Endothelial cell of umbilical vein (primary cell): ENCODE measurements at regions not wholly inside any gene's neighbourhood (a gene's known extent, or its start where the extent isn't known, plus 50 kb on each side); places are given as distances from the start of the nearest gene placed in this dataset.

Experiments
- BruUV-seq: library from RNA; stranded (reverse); fragments of 400-500 nt; replicated peaks from 2 replicates; lab custom pipeline; 2021; lab: Mats Ljungman, UMichigan
- CTCF ChIA-PET: fragments of 300-600, 350-600 bp; sonication (Branson Sonifier 250); formaldehyde crosslinking; loops from one replicate; lab custom pipeline; 2021; ENCODE audit warnings: antibody characterized with exemption, inconsistent platforms; lab: Charles Lee
- POLR2A ChIA-PET: fragments of 300-600, 350-600 bp; sonication (Branson Sonifier 250); formaldehyde crosslinking; loops from one replicate; lab custom pipeline; 2021; ENCODE audit warnings: antibody characterized with exemption, inconsistent platforms; lab: Charles Lee
- DNase-seq: peaks from one replicate; pipeline ENCODE4 v3.0.0-alpha.2; 2011; ENCODE audit warnings: low read depth, low spot score
- FAIRE-seq: peaks from 2 replicates; lab custom pipeline; 2011; peaks lifted over from hg19 to GRCh38; lab: Jason Lieb, UNC
- H2AFZ ChIP-seq: 2 replicates; pipeline ENCODE4 v1.6.0; 2012; ENCODE audit warnings: low read depth, low read length, control low read depth, inconsistent platforms
- H3K27ac ChIP-seq: 2 replicates; pipeline ENCODE4 v1.5.1; 2011; ENCODE audit warnings: low read depth, mild to moderate bottlenecking, control low read depth, low read length, moderate library complexity; ENCODE audit not compliant: insufficient read depth
- H3K27me3 ChIP-seq, 2 experiments: 2 replicates each; pipeline versions ENCODE4 v1.6.0 to v1.6.1; 2011; ENCODE audit warnings: low read length in 2 of 2, mixed read lengths in 1 of 2; ENCODE audit not compliant: control insufficient read depth in 2 of 2, insufficient read depth in 2 of 2
- H3K36me3 ChIP-seq, 2 experiments: 2 replicates in 1 of 2; 3 replicates in 1 of 2; pipeline ENCODE4 v1.5.1; 2011; ENCODE audit warnings: low read length in 2 of 2, mild to moderate bottlenecking in 1 of 2, moderate library complexity in 1 of 2; ENCODE audit not compliant: control insufficient read depth in 2 of 2, insufficient read depth in 2 of 2; ENCODE audit errors: extremely low read depth in 1 of 2
- H3K4me1 ChIP-seq: 3 replicates; pipeline ENCODE4 v1.5.1; 2011; ENCODE audit warnings: mild to moderate bottlenecking, low read length; ENCODE audit not compliant: control insufficient read depth, insufficient read depth; ENCODE audit errors: extremely low read depth
- H3K4me2 ChIP-seq: 2 replicates; pipeline ENCODE4 v1.6.1; 2011; ENCODE audit warnings: low read length, control low read depth, mixed read lengths; ENCODE audit not compliant: insufficient read depth
- H3K4me3 ChIP-seq, 3 experiments: fragments of 200-600 bp in 1 of 3; sonication (generic), shearing (Covaris generic) in 1 of 3; replicated peaks in 1 of 3; 2 replicates each; pipeline ENCODE4 v1.5.1; 2011 to 2016; ENCODE audit warnings: control low read depth in 3 of 3, low read length in 3 of 3, mild to moderate bottlenecking in 2 of 3, inconsistent platforms in 1 of 3, low read depth in 1 of 3, moderate library complexity in 1 of 3; ENCODE audit not compliant: insufficient read depth in 1 of 3
- H3K79me2 ChIP-seq: 2 replicates; pipeline ENCODE4 v1.6.0; 2012; ENCODE audit warnings: low read length, inconsistent platforms; ENCODE audit not compliant: control insufficient read depth, insufficient read depth
- H3K9ac ChIP-seq: replicated peaks from 2 replicates; pipeline ENCODE3; 2011; ENCODE audit warnings: low read length, control low read depth; ENCODE audit not compliant: insufficient read depth; ENCODE audit errors: extremely low read depth
- H3K9me1 ChIP-seq: replicated peaks from 3 replicates; pipeline ENCODE4 v1.6.0; 2011; ENCODE audit warnings: mild to moderate bottlenecking, low read length; ENCODE audit not compliant: control insufficient read depth, insufficient read depth; ENCODE audit errors: extremely low read depth
- H3K9me3 ChIP-seq: replicated peaks from 2 replicates; pipeline ENCODE4 v1.5.1; 2012; ENCODE audit warnings: low read length, inconsistent platforms; ENCODE audit not compliant: control insufficient read depth, insufficient read depth
- H4K20me1 ChIP-seq: replicated peaks from 2 replicates; pipeline ENCODE3; 2011; ENCODE audit warnings: mild to moderate bottlenecking, low read length; ENCODE audit not compliant: control insufficient read depth, insufficient read depth; ENCODE audit errors: extremely low read depth
- EZH2 ChIP-seq: IDR thresholded peaks from 2 replicates; pipeline ENCODE4 v1.6.1; 2012; ENCODE audit warnings: borderline replicate concordance, low read depth, mild to moderate bottlenecking, moderate library complexity, low read length, inconsistent platforms; ENCODE audit not compliant: severe bottlenecking
- GATA2 ChIP-seq: IDR thresholded peaks from 2 replicates; pipeline ENCODE4 v1.7.0; 2011; ENCODE audit warnings: low read depth, mild to moderate bottlenecking, moderate library complexity, mixed read lengths, low read length; ENCODE audit not compliant: insufficient read length, insufficient read depth
- JUN ChIP-seq: IDR thresholded peaks from 2 replicates; pipeline ENCODE4 v1.6.1; 2011; ENCODE audit warnings: borderline replicate concordance, low read depth; ENCODE audit not compliant: insufficient read length, insufficient read depth
- POLR2A ChIP-seq: IDR thresholded peaks from 2 replicates; pipeline ENCODE4 v1.6.1; 2012; ENCODE audit warnings: low read depth, mild to moderate bottlenecking, control low read depth, low read length
- POLR2AphosphoS5 ChIP-seq: IDR thresholded peaks from 2 replicates; pipeline ENCODE4 v1.6.1; 2012; ENCODE audit warnings: low read depth, mild to moderate bottlenecking, control low read depth, low read length, moderate library complexity; ENCODE audit not compliant: insufficient read depth
- dilution Hi-C: fragments of 300-500 bp; cut with MboI; formaldehyde crosslinking; loops from one replicate; pipeline ENCODE4 v1.15.0; 2019; ENCODE audit warnings: low sequenced_read_pairs; ENCODE audit not compliant: extremely low pct_ligation_motif_present
- intact Hi-C: fragments of 100-400 bp; cut with micrococcal nuclease; formaldehyde crosslinking; loops from one replicate; pipeline ENCODE4 v1.10.0; 2022
- TF ChIP-seq, protein P1 (sequence below): IDR thresholded peaks from 2 replicates; pipeline ENCODE4 v1.6.1; 2011; ENCODE audit not compliant: insufficient read depth, insufficient read length
- TF ChIP-seq, protein P2 (sequence below), 2 donors: IDR thresholded peaks; 1 replicate in 1 of 2; 2 replicates in 1 of 2; pipeline ENCODE4 v1.5.1; 2011; ENCODE audit warnings: low read length in 2 of 2, mild to moderate bottlenecking in 2 of 2, moderate library complexity in 2 of 2, control low read depth in 1 of 2, inconsistent platforms in 1 of 2, low read depth in 1 of 2; ENCODE audit not compliant: insufficient read depth in 1 of 2; ENCODE audit errors: extremely low read depth in 1 of 2

DNA sequence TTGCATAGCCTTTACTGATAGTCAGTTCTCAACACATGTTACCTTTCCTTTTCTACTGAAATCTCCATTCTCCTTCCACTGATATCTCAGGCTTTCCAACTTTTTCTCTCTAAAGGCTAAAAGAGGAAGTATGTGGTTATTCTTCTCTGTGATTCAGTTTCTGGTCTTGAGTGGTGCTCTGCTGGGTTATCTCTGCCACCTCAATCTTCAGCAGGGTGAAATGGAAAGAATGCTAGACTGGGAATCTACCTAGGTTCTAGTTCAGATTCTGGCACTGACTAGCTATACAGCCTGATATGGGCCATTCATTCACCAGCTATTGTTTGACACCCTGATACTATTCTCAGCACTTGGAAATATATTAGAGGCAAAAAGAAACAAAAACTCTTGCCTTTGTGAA, 124.9 kb upstream of the GRIA1 start:
- FAIRE-seq (no peak), DNase-seq (no peak)
- TF ChIP-seq GATA2 = no peak
- no peak for TF ChIP-seq POLR2AphosphoS5
- no peak for TF ChIP-seq POLR2A
- TF ChIP-seq, protein P1, sequence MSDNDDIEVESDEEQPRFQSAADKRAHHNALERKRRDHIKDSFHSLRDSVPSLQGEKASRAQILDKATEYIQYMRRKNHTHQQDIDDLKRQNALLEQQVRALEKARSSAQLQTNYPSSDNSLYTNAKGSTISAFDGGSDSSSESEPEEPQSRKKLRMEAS = no peak
- TF ChIP-seq EZH2 = no peak
- TF ChIP-seq JUN = no peak
- TF ChIP-seq, protein P2, sequence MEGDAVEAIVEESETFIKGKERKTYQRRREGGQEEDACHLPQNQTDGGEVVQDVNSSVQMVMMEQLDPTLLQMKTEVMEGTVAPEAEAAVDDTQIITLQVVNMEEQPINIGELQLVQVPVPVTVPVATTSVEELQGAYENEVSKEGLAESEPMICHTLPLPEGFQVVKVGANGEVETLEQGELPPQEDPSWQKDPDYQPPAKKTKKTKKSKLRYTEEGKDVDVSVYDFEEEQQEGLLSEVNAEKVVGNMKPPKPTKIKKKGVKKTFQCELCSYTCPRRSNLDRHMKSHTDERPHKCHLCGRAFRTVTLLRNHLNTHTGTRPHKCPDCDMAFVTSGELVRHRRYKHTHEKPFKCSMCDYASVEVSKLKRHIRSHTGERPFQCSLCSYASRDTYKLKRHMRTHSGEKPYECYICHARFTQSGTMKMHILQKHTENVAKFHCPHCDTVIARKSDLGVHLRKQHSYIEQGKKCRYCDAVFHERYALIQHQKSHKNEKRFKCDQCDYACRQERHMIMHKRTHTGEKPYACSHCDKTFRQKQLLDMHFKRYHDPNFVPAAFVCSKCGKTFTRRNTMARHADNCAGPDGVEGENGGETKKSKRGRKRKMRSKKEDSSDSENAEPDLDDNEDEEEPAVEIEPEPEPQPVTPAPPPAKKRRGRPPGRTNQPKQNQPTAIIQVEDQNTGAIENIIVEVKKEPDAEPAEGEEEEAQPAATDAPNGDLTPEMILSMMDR (IDR thresholded peaks at IDR 0.05; ENCODE audit: extremely low read depth in 1 of 2, insufficient read depth in 1 of 2, low read depth in 1 of 2, low read length in 2 of 2) = no peak
- intact Hi-C loops (no loop called here), dilution Hi-C loops (no loop called here)
- no peaks in the 10 kb centered on the region for H3K36me3 ChIP-seq
- no peaks in the 10 kb centered on the region for H4K20me1 ChIP-seq
- H3K27ac ChIP-seq = no peak overlapping the region
- H2AFZ ChIP-seq = no peak overlapping the region
- BruUV-seq = no TSS peak
- H3K79me2 ChIP-seq = no peaks in the 10 kb centered on the region
- CTCF ChIA-PET = no interaction called here
- no peaks in the 10 kb centered on the region for H3K4me1 ChIP-seq
- no peak overlapping the region for H3K9ac ChIP-seq
- no peaks in the 10 kb centered on the region for H3K9me3 ChIP-seq
- no peak overlapping the region for H3K4me2 ChIP-seq
- H3K9me1 ChIP-seq = no peaks in the 10 kb centered on the region
- H3K4me3 ChIP-seq = no peak overlapping the region
- H3K27me3 ChIP-seq = no peaks in the 10 kb centered on the region
- POLR2A ChIA-PET = no interaction called here
